Left lung (tissue), 4 donors: ENCODE measurements at regions not wholly inside any gene's neighbourhood (a gene's known extent, or its start where the extent isn't known, plus 50 kb on each side); places are given as distances from the start of the nearest gene placed in this dataset.
"Not testable (repeated sequence)": the region's sequence is repeated elsewhere in the genome, so short reads cannot be mapped to it uniquely, and the experiment has no call there.

Experiments
- ATAC-seq: fragments of 200-7000 bp; cut with Tn5 transposase; one replicate; pipeline ENCODE4 v1.9.1; 2020; ENCODE audit warnings: moderate library complexity
- DNase-seq, 4 donors: peaks; one replicate each; pipeline ENCODE4 v3.0.0-alpha.2; 2013 to 2020
- H3K27ac ChIP-seq, 2 donors: fragments of 200-600 bp; sonication (generic) in 1 of 2; one replicate each; pipeline versions ENCODE4 v1.5.0 to v1.8.0; 2020 to 2021
- H3K27me3 ChIP-seq, 2 donors: fragments of 200-600 bp; sonication (generic) in 1 of 2; one replicate each; pipeline versions ENCODE4 v1.5.0 to v1.8.0; 2020 to 2021
- H3K36me3 ChIP-seq, 2 donors: fragments of 200-600 bp; sonication (generic) in 1 of 2; one replicate each; pipeline versions ENCODE4 v1.5.0 to v1.8.0; 2020 to 2021
- H3K4me1 ChIP-seq, 2 donors: fragments of 200-600 bp; one replicate each; pipeline ENCODE4 v1.8.0; 2021
- H3K4me3 ChIP-seq, 2 donors: fragments of 200-600 bp; sonication (generic) in 1 of 2; one replicate each; pipeline versions ENCODE4 v1.5.0 to v1.8.0; 2020 to 2021; ENCODE audit warnings: mild to moderate bottlenecking in 1 of 2
- H3K9me3 ChIP-seq, 2 donors: fragments of 200-600 bp; sonication (generic) in 1 of 2; one replicate each; pipeline versions ENCODE4 v1.5.0 to v1.8.0; 2020 to 2021
- intact Hi-C, 2 donors: fragments of 100-400 bp; cut with DNase I; formaldehyde crosslinking; loops; one replicate each; pipeline versions ENCODE4 v1.11.2 to v1.14.2; 2022
- TF ChIP-seq, protein P1 (sequence below), 2 donors: fragments of 200-600 bp; sonication (generic) in 1 of 2; IDR thresholded peaks; one replicate each; pipeline versions ENCODE4 v1.5.0 to v1.8.0; 2021; ENCODE audit warnings: antibody characterized with exemption in 2 of 2
- donor health status: DM: no; HTN: yes; CAD: no.
- donor health status: DM: no; HTN: no; CAD: no.

DNA sequence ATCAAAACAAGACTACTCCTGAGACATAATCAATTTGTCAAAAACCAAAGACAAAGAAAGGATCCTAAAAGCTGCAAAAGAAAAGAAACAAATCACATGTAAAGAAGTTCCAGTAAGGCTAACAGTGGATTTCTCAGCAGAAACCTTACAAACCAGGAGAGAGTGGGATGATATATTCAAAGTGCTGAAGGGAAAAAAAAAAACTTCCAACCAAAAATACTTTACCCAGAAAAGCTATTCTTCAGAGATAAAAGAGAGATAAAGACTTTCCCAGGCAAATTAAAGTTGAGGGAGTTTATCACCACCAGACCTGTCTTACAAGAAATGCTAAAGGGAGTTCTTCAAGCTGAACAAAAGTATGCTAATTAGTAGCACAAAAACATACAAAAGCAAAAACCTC, 91.9 kb upstream of the PPP2R5C start:
- TF ChIP-seq, protein P1, sequence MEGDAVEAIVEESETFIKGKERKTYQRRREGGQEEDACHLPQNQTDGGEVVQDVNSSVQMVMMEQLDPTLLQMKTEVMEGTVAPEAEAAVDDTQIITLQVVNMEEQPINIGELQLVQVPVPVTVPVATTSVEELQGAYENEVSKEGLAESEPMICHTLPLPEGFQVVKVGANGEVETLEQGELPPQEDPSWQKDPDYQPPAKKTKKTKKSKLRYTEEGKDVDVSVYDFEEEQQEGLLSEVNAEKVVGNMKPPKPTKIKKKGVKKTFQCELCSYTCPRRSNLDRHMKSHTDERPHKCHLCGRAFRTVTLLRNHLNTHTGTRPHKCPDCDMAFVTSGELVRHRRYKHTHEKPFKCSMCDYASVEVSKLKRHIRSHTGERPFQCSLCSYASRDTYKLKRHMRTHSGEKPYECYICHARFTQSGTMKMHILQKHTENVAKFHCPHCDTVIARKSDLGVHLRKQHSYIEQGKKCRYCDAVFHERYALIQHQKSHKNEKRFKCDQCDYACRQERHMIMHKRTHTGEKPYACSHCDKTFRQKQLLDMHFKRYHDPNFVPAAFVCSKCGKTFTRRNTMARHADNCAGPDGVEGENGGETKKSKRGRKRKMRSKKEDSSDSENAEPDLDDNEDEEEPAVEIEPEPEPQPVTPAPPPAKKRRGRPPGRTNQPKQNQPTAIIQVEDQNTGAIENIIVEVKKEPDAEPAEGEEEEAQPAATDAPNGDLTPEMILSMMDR (IDR thresholded peaks at IDR 0.05) = no peak
- H3K36me3 ChIP-seq = no peaks in the 10 kb centered on the region
- no peak for DNase-seq

DNA sequence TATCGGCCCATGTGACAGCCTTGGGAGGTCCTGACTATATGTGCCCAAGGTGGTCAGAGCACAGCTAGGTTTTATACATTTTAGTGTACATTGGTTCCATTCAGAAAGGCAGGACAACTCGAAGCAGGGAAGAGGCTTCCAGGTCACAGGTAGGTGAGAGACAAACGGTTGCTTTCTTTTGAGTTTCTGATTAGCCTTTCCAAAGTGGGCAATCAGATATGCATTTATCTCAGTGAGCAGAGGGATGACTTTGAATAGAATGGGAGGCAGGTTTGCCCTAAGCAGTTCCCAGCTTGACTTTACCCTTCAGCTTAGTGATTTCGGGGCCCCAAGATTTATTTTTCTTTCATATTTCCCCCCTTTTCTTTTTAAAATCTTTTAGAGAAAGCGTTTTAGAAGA, 87.6 kb upstream of the PPP2R5C start:
- H3K4me1 ChIP-seq = no peaks in the 10 kb centered on the region
- intact Hi-C loops = no loop called here

More for the DNA sequence above, 91.9 kb upstream of the PPP2R5C start:
- Histone ChIP-seq H3K4me3 (no peak overlapping the region), H3K27me3 (peaks cover 4 to 35% of the 10 kb centered on the region in 2 donors), H3K9me3 (peaks cover 5 to 21% of the 10 kb centered on the region in 2 donors), H3K4me1 (no peaks in the 10 kb centered on the region), H3K27ac (no peak overlapping the region)
- no peak for ATAC-seq
- intact Hi-C loops = no loop called here

DNA sequence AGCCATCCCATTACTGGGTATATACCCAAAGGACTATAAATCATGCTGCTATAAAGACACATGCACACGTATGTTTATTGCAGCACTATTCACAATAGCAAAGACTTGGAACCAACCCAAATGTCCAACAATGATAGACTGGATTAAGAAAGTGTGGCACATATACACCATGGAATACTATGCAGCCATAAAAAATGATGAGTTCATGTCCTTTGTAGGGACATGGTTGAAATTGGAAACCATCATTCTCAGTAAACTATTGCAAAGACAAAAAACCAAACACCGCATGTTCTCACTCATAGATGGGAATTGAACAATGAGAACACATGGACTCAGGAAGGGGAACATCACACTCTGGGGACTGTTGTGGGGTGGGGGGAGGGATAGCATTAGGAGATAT, 85.7 kb upstream of the PPP2R5C start:
- H3K27me3 ChIP-seq, ATAC-seq, intact Hi-C loops, H3K4me3 ChIP-seq, DNase-seq, H3K9me3 ChIP-seq, H3K36me3 ChIP-seq, H3K27ac ChIP-seq, H3K4me1 ChIP-seq: not testable (repeated sequence)

More for the DNA sequence above, 87.6 kb upstream of the PPP2R5C start:
- TF ChIP-seq, protein P1 (IDR thresholded peaks at IDR 0.05) = no peak
- ATAC-seq (no peak), DNase-seq (no peak)
- Histone ChIP-seq H3K4me3 (no peak overlapping the region), H3K27me3 (no peaks in the 10 kb centered on the region), H3K36me3 (no peaks in the 10 kb centered on the region), H3K27ac (no peak overlapping the region), H3K9me3 (peaks cover 5 to 21% of the 10 kb centered on the region in 2 donors)

DNA sequence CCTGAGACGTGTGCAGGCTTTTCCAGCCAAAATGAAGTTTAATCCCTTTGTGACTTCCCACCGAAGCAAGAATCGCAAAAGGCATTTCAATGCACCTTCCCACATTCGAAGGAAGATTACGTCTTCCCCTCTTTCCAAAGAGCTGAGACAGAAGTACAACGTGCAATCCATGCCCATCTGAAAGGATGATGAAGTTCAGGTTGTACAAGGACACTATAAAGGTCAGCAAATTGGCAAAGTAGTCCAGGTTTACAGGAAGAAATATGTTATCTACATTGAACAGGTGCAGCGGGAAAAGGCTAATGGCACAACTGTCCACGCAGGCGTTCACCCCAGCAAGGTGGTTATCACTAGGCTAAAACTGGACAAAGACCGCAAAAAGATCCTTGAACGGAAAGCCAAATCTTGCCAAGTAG, 83.6 kb upstream of the PPP2R5C start:
- DNase-seq, intact Hi-C loops, H3K9me3 ChIP-seq, H3K27me3 ChIP-seq, ATAC-seq, H3K27ac ChIP-seq, H3K36me3 ChIP-seq, H3K4me3 ChIP-seq, H3K4me1 ChIP-seq: not testable (repeated sequence)

DNA sequence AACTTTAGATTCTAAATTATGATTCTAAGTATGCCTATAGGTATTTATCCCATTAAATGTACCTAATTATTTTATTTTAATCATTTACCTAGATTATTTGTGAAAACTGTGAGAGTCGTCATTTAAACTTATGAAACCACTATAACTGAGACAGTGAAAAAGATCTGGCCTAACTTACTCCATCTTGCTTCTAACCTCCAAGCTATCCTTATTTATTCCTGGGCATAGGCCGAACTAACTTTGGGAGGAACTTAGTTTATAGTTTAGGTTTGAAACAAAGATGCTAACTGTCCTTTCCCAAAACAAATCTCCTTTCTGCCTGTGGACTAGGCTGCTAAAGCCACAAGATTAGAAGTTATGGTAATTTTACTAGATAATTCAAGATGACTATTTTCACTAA, 79.7 kb upstream of the PPP2R5C start:
- Histone ChIP-seq H3K27me3 (peaks cover 0 to 17% of the 10 kb centered on the region in 2 donors), H3K9me3 (no peaks in the 10 kb centered on the region), H3K27ac (no peak overlapping the region), H3K36me3 (no peaks in the 10 kb centered on the region), H3K4me3 (no peak overlapping the region), H3K4me1 (no peaks in the 10 kb centered on the region)
- DNase-seq (no peak), ATAC-seq (no peak)
- intact Hi-C loops = no loop called here
- TF ChIP-seq, protein P1 (IDR thresholded peaks at IDR 0.05) = no peak

DNA sequence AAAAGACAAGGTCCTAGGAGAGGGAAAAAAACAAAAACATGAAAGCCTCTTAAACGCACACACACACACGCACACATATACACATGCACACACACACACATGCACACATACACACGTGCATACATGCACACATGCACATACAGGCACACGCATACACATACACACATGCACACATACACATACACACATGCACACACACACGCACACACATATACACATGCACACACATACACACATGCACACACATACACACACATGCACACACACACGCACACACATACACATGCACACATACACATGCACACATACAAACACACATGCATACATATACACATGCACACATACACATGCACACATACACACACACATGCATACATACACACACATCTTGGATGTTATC, 78.1 kb upstream of the PPP2R5C start:
- TF ChIP-seq, protein P1 (IDR thresholded peaks at IDR 0.05) = no peak
- Histone ChIP-seq H3K36me3 (no peaks in the 10 kb centered on the region), H3K4me3 (no peak overlapping the region), H3K4me1 (no peaks in the 10 kb centered on the region), H3K27ac (no peak overlapping the region), H3K27me3 (peaks cover 0 to 20% of the 10 kb centered on the region in 2 donors), H3K9me3 (no peaks in the 10 kb centered on the region)
- DNase-seq = no peak
- ATAC-seq = no peak
- intact Hi-C loops = no loop called here
